NCI-H69 (cell line): ENCODE measurements at regions not wholly inside any gene's neighbourhood (a gene's known extent, or its start where the extent isn't known, plus 50 kb on each side); places are given as distances from the start of the nearest gene placed in this dataset.

Source experiments
- DNase-seq: peaks from one replicate; lab custom pipeline; 2025; lab: John Stamatoyannopoulos, UW

- no peak for DNase-seq
Observed at GRCh38 chr12:114253976-114254778, 151.8 kb downstream of the TBX5 start.

- DNase-seq, result no peak
Observed at GRCh38 chr12:114248527-114248926, 157.4 kb downstream of the TBX5 start.

- no peak for DNase-seq
Observed at GRCh38 chr12:114245555-114245954, 160.4 kb downstream of the TBX5 start.

GRCh38 chr12:114241973-114242434, 163.9 kb downstream of the TBX5 start:
- DNase-seq, result peak; percentile 11

- no peak for DNase-seq
Observed at GRCh38 chr12:114240288-114240687, 165.7 kb downstream of the TBX5 start.

- no peak for DNase-seq
Observed at GRCh38 chr12:114238808-114239207, 167.1 kb downstream of the TBX5 start.

GRCh38 chr12:114237230-114237629, 168.7 kb downstream of the TBX5 start:
- DNase-seq, result no peak

- no peak for DNase-seq
Observed at GRCh38 chr12:114232187-114232586, 173.8 kb downstream of the TBX5 start.

GRCh38 chr12:114229150-114229549, 176.8 kb downstream of the TBX5 start:
- no peak for DNase-seq

GRCh38 chr12:114226241-114226928, 179.6 kb downstream of the TBX5 start:
- no peak for DNase-seq

- no peak for DNase-seq
Observed at GRCh38 chr12:114221957-114222630, 183.8 kb downstream of the TBX5 start.

GRCh38 chr12:114221136-114221833, 184.7 kb downstream of the TBX5 start:
- DNase-seq, result no peak

- peak; percentile 17 for DNase-seq
Observed at GRCh38 chr12:114220311-114220710, 185.6 kb downstream of the TBX5 start.

- DNase-seq, result no peak
Observed at GRCh38 chr12:114218136-114218535, 187.8 kb downstream of the TBX5 start.

GRCh38 chr12:114215746-114216145, 190.2 kb downstream of the TBX5 start:
- DNase-seq, result peak; percentile 10

- DNase-seq, result peak; percentile 38
Observed at GRCh38 chr12:114213055-114213581, 192.8 kb downstream of the TBX5 start.

GRCh38 chr12:114209861-114210260, 196.1 kb downstream of the TBX5 start:
- peak; percentile 76 for DNase-seq

- DNase-seq, result no peak
Observed at GRCh38 chr12:114206525-114206924, 199.4 kb downstream of the TBX5 start.

GRCh38 chr12:114201794-114202193, 204.2 kb downstream of the TBX5 start:
- no peak for DNase-seq

GRCh38 chr12:114194956-114195355, 211.0 kb downstream of the TBX5 start:
- no peak for DNase-seq

- DNase-seq, result no peak
Observed at GRCh38 chr12:114194066-114194465, 211.9 kb downstream of the TBX5 start.

GRCh38 chr12:114193474-114193873, 212.5 kb downstream of the TBX5 start:
- no peak for DNase-seq
